ENCODE measurements at regions not wholly inside any gene's neighbourhood (a gene's known extent, or its start where the extent isn't known, plus 50 kb on each side); places are given as distances from the start of the nearest gene placed in this dataset.

DNA sequence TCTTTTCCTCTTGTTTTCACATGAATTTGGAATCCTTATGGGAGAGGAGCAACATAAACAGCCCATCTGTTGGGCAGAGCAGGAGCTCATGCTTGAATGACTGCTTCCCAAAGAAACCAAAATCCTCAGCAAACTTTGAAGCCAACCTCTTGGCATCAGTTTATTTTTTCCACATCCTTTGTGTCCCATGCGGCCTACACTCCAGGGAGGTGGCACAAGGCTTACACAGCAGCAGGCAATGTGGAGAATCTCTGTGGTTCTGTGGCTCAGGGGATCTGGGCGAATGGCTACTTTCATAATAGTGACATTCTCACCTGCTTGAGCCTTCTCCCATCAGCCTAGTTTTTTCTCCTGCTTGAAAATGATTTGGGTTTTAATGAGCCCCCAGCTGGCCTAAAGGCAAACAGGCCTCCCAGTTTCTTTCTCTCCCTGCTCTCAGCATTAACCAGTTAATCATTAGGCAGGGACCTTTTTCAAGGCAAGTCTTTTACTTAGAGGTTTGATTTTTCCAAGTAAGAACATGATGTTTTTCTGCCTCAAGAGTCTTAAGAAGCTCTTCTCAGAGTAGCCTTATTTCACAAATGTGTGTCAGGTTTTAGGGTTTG lies 370.3 kb downstream of the ARHGEF28 start:
- DNase-seq = no peak

DNA sequence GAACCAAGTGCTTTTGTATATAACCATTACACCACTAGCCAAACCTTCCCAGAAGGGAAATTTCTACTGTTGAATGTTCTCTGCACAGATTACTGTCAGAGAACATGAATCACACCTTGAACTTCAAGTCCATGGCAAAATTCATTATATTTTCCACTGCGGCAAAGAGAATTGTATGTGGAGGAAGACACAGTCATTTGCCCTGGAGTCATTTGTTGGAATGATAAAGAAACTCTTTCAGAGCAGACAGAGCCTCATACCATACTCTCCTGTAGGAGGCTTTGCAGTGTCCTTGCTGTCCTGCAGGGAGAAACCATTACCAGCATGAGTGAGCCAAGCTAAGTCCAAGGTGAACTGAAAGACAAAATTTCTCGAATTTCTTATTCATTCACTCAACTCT lies 369.0 kb downstream of the ARHGEF28 start:
- no peak for DNase-seq

All from hematopoietic multipotent progenitor cell treated with erythropoietin and hydrocortisone succinate and interleukin-3 and kit ligand, for 4 days (in vitro differentiated cells).